Common myeloid progenitor, CD34-positive (primary cell): ENCODE measurements at regions not wholly inside any gene's neighbourhood (a gene's known extent, or its start where the extent isn't known, plus 50 kb on each side); places are given as distances from the start of the nearest gene placed in this dataset.

Source experiments
- CTCF ChIA-PET: fragments of 350-600 bp; sonication (Branson Sonifier 250); formaldehyde crosslinking; loops from one replicate; lab custom pipeline; 2021; ENCODE audit warnings: antibody characterized with exemption; lab: Charles Lee
- POLR2A ChIA-PET: fragments of 350-600 bp; sonication (Branson Sonifier 250); formaldehyde crosslinking; loops from one replicate; lab custom pipeline; 2021; ENCODE audit warnings: antibody characterized with exemption; lab: Charles Lee
- DNase-seq, 3 donors: peaks; one replicate each; pipeline versions ENCODE4 v3.0.0 to v3.0.0-alpha.2; 2013
- H3K27ac ChIP-seq, 2 experiments: 1 replicate in 1 of 2; 2 replicates in 1 of 2; pipeline ENCODE4 v1.7.0; 2013; ENCODE audit warnings: inconsistent platforms in 2 of 2, low read length in 2 of 2, mild to moderate bottlenecking in 2 of 2, low read depth in 1 of 2, moderate library complexity in 1 of 2; ENCODE audit not compliant: severe bottlenecking in 2 of 2, insufficient read depth in 1 of 2, poor library complexity in 1 of 2
- H3K27me3 ChIP-seq, 5 experiments: replicated peaks in 2 of 5; 1 replicate in 3 of 5; 2 replicates in 2 of 5; pipeline versions ENCODE4 v1.6.1 to v1.7.0; 2013; ENCODE audit warnings: low read length in 4 of 5, mild to moderate bottlenecking in 2 of 5, moderate library complexity in 2 of 5, inconsistent platforms in 1 of 5; ENCODE audit not compliant: insufficient read depth in 5 of 5, control insufficient read depth in 4 of 5
- H3K36me3 ChIP-seq, 4 experiments: 1 replicate in 2 of 4; 2 replicates in 2 of 4; pipeline versions ENCODE4 v1.6.1 to v1.7.0; 2013; ENCODE audit warnings: low read length in 3 of 4, control low read depth in 1 of 4, mild to moderate bottlenecking in 1 of 4; ENCODE audit not compliant: control insufficient read depth in 4 of 4, insufficient read depth in 4 of 4
- H3K4me1 ChIP-seq, 4 experiments: 1 replicate in 3 of 4; 2 replicates in 1 of 4; pipeline versions ENCODE4 v1.6.1 to v1.7.1; 2013; ENCODE audit warnings: low read length in 3 of 4, mild to moderate bottlenecking in 3 of 4, control low read depth in 1 of 4, inconsistent platforms in 1 of 4, moderate library complexity in 1 of 4; ENCODE audit not compliant: control insufficient read depth in 4 of 4, insufficient read depth in 4 of 4; ENCODE audit errors: control extremely low read depth in 1 of 4
- H3K4me3 ChIP-seq, 7 experiments: 1 replicate in 4 of 7; 2 replicates in 3 of 7; pipeline versions ENCODE4 v1.5.1 to v1.7.0; 2013; ENCODE audit warnings: mild to moderate bottlenecking in 7 of 7, low read length in 6 of 7, moderate library complexity in 6 of 7, inconsistent platforms in 2 of 7, low read depth in 2 of 7, control low read depth in 1 of 7; ENCODE audit not compliant: insufficient read depth in 4 of 7, control insufficient read depth in 1 of 7; ENCODE audit errors: extremely low read depth in 1 of 7
- H3K9me3 ChIP-seq, 5 experiments: 1 replicate in 4 of 5; 2 replicates in 1 of 5; pipeline versions ENCODE4 v1.6.1 to v1.7.1; 2013; ENCODE audit warnings: low read length in 4 of 5, mild to moderate bottlenecking in 2 of 5, inconsistent platforms in 1 of 5, low read depth in 1 of 5, moderate library complexity in 1 of 5; ENCODE audit not compliant: control insufficient read depth in 4 of 5, insufficient read depth in 2 of 5; ENCODE audit errors: control extremely low read depth in 1 of 5
- WGBS: methylation state at CpG from one replicate; pipeline ENCODE4 v1.1.5; 2013; ENCODE audit not compliant: insufficient coverage; 5-methylcytosine and 5-hydroxymethylcytosine counted together

GRCh38 chr6:167428664-167429333, 103.9 kb downstream of the TTLL2 start:
- DNase-seq = no peak
- Histone ChIP-seq H3K36me3 (no peaks in the 10 kb centered on the region), H3K27ac (no peak overlapping the region), H3K9me3 (peaks cover 0 to 2% (median 0%) of the 10 kb centered on the region in 5 experiments), H3K4me3 (no peak overlapping the region), H3K4me1 (no peaks in the 10 kb centered on the region), H3K27me3 (peaks cover 0 to 14% (median 2%) of the 10 kb centered on the region in 5 experiments)
- POLR2A ChIA-PET = no interaction called here
- CTCF ChIA-PET = no interaction called here
- WGBS = 90% methylated on average over 2 of the region's 4 CpGs

GRCh38 chr6:167429353-167429752, 104.5 kb downstream of the TTLL2 start:
- H3K4me1 ChIP-seq = no peaks in the 10 kb centered on the region
- 87% methylated on average over 4 of the region's 4 CpGs for WGBS
- POLR2A ChIA-PET = no interaction called here
- H3K36me3 ChIP-seq = no peaks in the 10 kb centered on the region
- no peak overlapping the region for H3K27ac ChIP-seq
- no peak for DNase-seq
- CTCF ChIA-PET = no interaction called here
- peaks cover 0 to 14% (median 2%) of the 10 kb centered on the region in 5 experiments for H3K27me3 ChIP-seq
- peaks cover 0 to 2% (median 0%) of the 10 kb centered on the region in 5 experiments for H3K9me3 ChIP-seq
- no peak overlapping the region for H3K4me3 ChIP-seq

- WGBS = 86% methylated on average over 10 of the region's 16 CpGs
- peaks cover 0 to 3% (median 0%) of the 10 kb centered on the region in 5 experiments for H3K9me3 ChIP-seq
- CTCF ChIA-PET = no interaction called here
- no peaks in the 10 kb centered on the region for H3K4me1 ChIP-seq
- no peak overlapping the region for H3K4me3 ChIP-seq
- POLR2A ChIA-PET = no interaction called here
- H3K27me3 ChIP-seq = peaks cover 0 to 8% (median 2%) of the 10 kb centered on the region in 5 experiments
- no peak for DNase-seq
- H3K36me3 ChIP-seq = no peaks in the 10 kb centered on the region
- no peak overlapping the region for H3K27ac ChIP-seq
Observed at GRCh38 chr6:167435209-167435728, 110.4 kb downstream of the TTLL2 start.

GRCh38 chr6:167437888-167438484, 113.1 kb downstream of the TTLL2 start:
- ChIA-PET CTCF (no interaction called here), POLR2A (no interaction called here)
- DNase-seq = no peak

GRCh38 chr6:167441715-167442206, 116.9 kb downstream of the TTLL2 start:
- H3K36me3 ChIP-seq = no peaks in the 10 kb centered on the region
- H3K27ac ChIP-seq = no peak overlapping the region
- POLR2A ChIA-PET = no interaction called here
- peaks cover 0 to 31% (median 8%) of the 10 kb centered on the region in 5 experiments for H3K27me3 ChIP-seq
- peaks cover 0 to 3% (median 0%) of the 10 kb centered on the region in 5 experiments for H3K9me3 ChIP-seq
- no peak overlapping the region for H3K4me3 ChIP-seq
- no peak for DNase-seq
- 89% methylated on average over 7 of the region's 9 CpGs for WGBS
- CTCF ChIA-PET = no interaction called here
- no peaks in the 10 kb centered on the region for H3K4me1 ChIP-seq

More at GRCh38 chr6:167437888-167438484, 113.1 kb downstream of the TTLL2 start:
- H3K4me3 ChIP-seq = no peak overlapping the region
- H3K4me1 ChIP-seq = no peaks in the 10 kb centered on the region
- 98% methylated on average over 9 of the region's 9 CpGs for WGBS
- peaks cover 0 to 21% (median 4%) of the 10 kb centered on the region in 5 experiments for H3K27me3 ChIP-seq
- no peaks in the 10 kb centered on the region for H3K36me3 ChIP-seq
- peaks cover 0 to 3% (median 0%) of the 10 kb centered on the region in 5 experiments for H3K9me3 ChIP-seq
- no peak overlapping the region for H3K27ac ChIP-seq

- ChIA-PET POLR2A (no interaction called here), CTCF (no interaction called here)
- no peak overlapping the region for H3K27ac ChIP-seq
- no peaks in the 10 kb centered on the region for H3K4me1 ChIP-seq
- no peaks in the 10 kb centered on the region for H3K36me3 ChIP-seq
- DNase-seq = no peak
- peaks cover 0 to 3% (median 0%) of the 10 kb centered on the region in 5 experiments for H3K9me3 ChIP-seq
- 86% methylated on average over 6 of the region's 7 CpGs for WGBS
- no peak overlapping the region for H3K4me3 ChIP-seq
- peaks cover 0 to 31% (median 8%) of the 10 kb centered on the region in 5 experiments for H3K27me3 ChIP-seq
Observed at GRCh38 chr6:167442245-167442644, 117.4 kb downstream of the TTLL2 start.
